HG03457 (cell line): ENCODE measurements at regions not wholly inside any gene's neighbourhood (a gene's known extent, or its start where the extent isn't known, plus 50 kb on each side); places are given as distances from the start of the nearest gene placed in this dataset.

Source experiments
- ATAC-seq: cut with Tn5 transposase; IDR thresholded peaks from one replicate; pipeline ENCODE4 v1.9.1; 2021; ENCODE audit warnings: moderate number of reproducible peaks; ENCODE audit not compliant: unreplicated experiment

DNA sequence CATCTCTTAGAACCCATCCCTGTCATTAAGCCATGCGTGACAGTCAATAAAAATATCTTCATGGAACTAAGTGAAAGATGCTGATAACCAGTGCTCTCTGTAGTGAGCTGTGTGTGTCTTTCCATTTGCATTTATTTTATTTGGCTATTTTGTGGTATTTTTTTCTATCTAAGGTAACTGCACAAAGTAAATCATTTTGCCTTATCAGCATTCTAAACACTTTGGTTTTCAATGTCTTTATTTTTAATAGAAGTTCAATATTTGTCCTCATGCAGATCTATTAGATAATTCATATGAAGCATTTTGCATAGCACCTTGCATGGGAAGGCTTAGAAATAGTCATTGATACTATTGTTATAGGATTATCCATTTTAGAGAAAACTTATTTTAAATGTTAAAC lies 163.6 kb upstream of the TANK start:
- no peak for ATAC-seq

DNA sequence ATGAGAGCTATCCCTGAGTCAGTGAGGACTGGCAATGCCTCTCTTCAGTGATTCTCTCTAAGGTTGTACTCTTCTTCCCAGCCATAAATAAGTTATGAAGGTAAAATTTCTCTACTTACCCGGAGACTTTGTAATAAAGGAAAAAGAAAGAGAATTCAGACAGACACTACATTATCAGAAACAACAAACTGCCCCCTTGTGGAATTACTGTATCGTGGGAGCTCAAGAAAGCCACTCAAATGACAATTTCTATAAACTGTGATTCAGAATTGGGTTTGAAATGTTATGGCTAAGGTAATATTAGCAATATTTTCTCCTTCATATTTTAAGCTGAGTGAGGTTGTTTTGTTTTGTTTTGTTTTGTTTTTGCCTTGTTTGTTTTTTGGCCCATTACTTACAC lies 155.8 kb upstream of the TANK start:
- no peak for ATAC-seq

DNA sequence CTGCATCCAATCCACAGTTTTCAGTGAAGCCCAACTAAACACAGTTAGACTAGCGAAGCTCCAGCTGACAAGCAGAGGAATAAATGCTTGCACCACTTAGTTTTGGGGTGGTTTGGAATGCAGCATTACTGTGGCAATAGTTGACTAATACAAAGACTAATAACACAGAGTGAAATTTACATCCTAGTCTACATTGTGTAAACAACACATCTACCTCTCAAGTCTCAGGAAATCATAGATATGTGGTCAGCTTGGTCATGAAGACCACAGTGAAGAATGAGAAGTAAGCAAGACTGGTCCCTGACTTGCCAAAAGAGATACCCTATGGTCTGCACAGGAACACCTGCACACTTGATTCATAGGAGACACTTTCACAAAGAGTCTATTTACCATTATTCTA lies 155.1 kb upstream of the TANK start:
- ATAC-seq, result no peak

DNA sequence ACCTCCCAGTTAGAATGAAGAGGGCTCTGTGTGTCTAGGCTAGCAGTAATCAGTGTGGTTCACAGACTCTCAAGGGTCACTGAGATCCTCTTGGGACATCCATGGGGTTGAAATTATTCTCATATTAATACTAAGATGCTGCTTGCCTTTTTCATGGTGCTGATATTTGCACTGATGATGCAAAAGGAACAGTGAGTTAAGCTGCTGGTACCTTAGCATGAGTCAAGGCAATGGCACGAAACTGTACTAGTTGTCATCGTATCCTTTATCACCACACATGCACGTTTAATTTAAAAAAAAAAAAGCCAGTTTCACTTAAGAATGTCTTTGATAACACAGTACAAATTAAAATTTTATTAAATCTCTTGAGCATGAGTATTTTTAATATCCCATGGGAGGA lies 151.9 kb upstream of the TANK start:
- ATAC-seq, result no peak

DNA sequence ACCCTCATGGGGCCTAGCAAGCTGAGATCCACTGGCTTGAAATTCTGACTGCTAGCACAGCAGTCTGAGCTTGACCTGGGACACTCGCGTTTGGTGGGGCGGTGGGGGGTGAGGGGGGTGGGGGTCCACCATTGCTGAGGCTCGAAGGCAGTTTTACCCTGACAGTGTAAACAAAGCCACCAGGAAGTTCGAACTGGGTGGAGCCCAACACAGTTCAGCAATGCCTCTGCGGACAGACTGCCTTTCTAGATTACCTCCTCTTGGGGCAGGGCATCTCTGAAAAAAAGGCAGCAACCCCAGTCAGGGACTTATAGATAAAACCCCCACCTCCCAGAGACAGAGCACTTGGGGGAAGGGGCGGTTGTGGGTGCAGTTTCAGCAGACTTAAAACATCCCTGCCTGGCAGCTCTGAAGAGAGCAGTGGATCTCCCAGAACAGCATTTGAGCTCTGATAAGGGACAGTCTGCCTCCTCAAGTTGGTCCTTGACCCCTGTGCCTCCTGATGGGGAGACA lies 149.7 kb upstream of the TANK start:
- ATAC-seq, result no peak

DNA sequence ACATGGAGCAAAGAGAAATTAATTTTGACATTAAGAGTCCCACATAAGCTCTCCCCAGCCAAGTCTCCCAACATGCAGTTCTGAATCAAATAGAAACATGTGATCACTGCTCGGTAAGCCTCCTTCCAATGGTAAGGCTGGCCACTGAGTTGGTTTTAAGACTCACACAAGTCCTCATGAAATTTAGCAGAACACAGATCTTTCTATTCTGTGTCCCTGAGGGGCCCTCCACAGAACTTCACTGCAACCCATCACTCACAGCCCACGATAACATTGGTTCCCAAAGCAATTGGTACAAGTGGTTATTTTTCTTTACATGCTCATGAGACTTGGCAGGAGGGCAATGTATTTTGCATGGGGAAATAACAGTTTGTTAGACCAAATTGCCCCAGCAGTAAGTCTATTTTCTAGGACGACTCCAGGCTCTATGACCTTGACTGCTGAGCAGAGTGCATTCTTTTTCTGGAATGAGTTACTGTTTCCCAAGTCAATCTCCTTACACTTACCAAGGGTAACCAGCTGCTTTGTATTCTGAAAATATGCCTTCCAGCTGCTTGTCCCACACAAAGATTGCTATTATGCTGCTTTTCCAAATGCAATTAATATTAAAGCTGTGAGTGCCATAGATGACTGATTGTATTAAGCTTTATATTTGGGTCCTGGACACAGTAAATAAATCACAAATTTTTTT lies 142.3 kb upstream of the TANK start:
- ATAC-seq, result no peak

DNA sequence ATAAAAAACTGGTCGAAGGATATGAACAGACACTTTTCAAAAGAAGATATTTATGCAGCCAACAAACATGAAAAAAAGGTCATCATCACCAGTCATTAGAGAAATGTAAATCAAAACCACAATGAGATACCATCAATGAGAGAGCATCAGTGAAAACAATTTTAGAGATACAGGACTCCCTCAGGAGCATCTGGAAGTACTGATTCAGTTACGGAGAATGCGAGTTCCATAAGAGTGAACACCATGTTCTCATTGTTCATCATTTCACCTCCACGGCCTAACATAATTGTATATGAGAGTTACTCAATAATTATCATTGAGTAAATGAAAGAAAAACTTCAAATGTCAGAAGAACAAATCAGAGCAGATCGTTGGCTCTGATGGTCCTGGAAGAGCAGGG lies 140.9 kb upstream of the TANK start:
- ATAC-seq, result no peak

DNA sequence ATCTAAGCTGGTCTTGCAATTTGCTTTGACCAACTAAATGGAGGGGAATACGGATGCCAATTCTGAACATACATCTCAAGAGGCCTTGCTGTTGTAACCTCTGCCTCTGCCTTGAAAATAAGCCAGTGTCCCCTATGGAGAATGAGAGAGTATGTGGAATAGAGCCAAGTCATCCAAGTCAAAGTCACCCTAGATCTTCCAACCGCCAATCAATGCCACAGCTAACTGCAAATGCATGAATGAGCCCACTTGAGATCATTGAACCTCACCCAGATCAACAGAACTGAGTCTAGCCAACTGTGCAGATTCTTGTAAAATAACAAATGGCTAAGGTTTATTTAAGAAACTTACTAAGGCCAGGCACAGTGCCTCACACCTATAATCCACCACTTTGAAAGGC lies 139.8 kb upstream of the TANK start:
- no peak for ATAC-seq

DNA sequence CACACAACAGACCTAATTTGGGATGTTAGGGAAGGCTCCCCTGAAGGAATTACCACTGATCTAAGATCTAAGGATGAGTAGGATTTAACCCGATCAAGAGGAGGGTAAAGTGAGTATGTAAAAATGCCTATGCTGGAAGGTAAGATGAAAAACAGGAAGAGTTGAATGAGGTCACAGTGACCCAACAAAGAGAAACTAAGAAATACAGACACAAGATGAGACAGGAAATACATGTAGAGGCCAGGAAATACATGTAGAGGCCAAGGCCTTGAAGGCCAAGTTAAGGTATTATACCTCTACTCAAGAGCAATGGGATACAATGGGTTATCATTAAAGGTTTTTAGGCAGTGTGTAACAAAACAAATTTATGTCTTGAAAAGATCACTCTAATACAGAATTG lies 131.6 kb upstream of the TANK start:
- no peak for ATAC-seq

DNA sequence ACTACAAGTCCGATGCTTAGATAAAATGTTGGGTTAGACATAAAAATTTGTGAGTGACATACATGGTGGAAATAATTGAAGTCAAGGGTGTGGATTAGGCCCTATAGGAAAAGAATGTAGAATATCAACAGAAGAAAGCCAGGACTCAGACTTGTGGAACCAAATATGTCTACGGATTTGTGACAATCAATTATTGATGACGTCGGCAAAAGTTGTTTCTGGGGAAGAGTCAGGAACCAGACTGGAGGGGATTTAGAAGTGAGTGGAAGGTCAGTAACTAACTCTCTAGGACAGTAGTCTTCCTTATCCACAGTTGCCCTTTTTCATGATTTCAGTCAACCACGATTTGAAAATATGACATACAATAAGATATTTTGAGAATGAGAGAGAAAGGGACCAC lies 130.9 kb upstream of the TANK start:
- ATAC-seq, result no peak

DNA sequence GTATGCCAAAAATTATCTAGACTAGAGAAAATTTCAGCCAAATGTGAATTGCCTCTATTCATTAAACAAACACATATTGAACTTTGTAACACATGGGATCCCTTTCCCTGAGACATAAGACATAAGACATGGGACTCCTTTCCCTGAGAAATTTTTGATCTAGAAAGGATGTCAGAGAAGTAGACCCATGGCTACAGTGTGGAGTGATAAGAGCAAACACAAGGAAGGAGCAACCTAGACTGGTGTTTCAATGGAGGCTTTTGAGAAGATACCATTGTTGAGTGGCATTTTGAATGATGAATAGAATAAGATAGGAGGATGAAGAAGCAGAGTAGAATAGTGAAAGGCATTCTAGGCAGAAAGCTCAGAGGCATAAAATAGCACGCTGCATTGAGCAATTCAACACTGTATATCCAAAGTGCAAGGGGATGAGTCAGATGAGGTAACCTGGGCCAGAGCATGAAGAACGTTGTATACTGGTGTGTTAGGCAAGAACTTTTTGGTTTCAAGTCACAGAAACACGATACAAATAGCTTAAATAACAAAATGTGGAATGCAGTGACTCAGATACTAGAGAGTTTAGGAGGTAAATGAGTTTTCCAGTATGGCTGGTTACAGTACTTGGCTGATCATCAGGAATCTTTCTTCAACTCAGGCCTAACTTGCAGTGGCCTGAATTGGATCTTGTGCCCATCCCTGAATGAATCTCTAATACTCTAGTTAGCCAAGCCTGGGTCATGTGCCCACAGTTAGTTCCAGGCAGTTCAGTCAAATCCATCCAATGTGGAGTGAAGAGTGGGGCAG lies 129.8 kb upstream of the TANK start:
- ATAC-seq, result no peak

DNA sequence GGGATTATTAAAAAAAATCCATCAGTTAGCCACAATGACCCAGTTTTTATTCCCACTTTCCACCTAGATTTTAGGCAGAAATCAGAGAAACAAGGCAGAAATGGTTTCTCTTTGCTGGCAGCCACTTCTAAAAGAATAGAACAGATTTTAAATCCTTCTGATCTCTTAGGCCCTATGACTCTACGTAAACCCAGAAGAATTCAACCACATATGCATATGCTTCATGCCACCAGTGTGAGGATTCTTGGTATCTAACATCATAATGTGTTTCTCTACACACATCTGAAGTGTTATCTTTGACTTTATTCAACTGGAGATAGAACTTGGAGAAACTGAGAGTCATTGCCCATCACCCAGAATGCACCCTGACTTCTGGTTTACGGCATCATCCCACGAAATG lies 128.7 kb upstream of the TANK start:
- no peak for ATAC-seq

DNA sequence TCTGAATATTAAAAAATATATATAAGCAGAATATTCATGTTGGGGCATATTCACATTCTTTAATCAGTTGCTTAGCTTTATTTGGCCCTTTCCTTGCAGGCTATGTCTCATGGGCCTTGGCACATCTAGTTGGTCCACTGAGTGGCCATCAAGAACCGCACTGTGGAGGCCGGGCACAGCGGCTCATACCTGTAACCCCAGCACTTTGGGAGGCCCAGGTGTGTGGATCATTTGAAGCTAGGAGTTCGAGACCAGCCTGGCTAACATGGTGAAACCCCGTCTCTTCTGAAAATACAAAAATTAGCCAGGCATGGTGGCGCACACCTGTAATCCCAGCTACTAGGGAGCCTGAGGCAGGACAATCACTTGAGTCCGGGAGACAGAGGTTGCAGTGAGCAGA lies 127.6 kb upstream of the TANK start:
- ATAC-seq, result no peak

DNA sequence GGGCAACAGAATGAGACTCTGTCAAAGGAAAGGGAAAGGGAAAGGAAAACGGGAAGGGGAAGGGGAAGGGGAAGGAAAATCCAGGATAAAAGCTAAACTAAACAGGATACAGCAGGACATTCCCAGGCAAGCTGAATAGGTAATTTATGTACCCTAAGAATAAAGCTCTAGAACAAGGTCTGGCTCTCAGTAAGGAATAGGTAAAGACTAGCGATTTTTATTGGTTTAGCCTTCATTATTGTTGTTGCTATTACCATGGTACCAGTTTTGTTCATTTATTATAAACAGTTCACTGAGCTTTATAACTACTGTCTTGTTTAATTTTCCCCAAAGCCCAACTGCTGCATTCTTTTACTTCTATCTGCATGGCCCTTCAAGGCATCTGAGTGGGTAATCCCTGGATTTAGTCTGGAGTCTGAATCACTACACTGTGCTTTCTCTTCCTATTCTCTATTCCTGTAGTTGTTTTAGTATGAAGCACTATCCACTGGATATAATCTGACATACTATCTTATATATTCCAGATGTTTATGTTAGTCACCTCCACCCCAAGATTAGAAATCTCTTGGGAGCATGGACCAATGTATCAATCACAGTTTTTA lies 127.1 kb upstream of the TANK start:
- no peak for ATAC-seq

DNA sequence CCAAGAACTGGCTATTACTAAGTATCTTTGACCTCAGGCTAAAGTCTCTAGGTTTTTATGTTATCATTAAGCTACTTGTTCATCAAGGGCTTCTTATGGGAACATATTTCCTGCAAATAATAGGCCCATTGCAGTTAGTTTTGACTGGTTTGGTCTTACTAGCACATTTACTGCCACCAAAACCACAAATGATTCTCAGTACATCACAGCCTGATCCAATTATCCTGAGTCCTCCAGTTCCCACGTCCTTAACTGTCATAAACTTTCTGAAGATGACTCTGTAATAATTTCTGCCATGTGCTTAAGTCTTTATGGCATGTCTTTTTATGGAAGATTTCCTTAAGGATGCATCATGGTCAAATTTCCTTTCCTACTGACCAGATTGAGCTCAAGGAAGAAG lies 123.3 kb upstream of the TANK start:
- no peak for ATAC-seq

DNA sequence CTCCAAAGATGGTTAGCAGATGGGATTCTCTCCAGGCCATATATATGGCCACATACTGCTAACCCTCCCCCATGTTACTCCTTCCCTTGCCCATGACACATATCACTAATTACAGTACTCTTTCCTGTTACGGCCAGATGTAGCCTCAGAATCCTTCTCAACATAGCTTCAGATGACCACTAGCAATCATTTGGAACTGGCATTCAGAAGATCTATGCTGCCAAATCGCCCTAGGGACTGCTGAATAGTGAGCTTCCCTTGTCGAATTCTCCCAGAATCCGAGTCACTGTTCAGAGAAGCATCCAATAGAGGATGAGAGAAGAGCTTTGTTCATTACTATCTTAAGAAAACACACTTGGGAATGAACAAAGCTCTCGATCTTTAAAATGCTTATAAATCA lies 121.2 kb upstream of the TANK start:
- ATAC-seq, result no peak

DNA sequence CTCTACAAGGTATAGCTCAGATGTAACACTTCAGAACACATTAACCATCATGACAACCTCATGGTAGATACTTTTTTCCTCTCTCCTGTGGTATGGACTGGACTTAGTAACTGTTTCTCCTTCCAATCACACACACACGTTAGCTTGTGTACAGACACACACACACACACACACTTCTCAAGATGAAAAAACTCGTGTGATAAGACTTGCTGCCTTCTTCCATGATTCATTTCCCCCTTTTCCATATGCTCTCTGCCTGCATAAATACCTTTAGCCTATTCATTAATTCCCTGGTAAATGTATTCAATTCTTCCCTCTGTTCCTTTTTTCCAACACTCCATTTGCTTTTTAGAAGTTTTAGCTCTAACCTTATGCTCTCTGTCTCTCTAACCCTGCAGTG lies 118.9 kb upstream of the TANK start:
- ATAC-seq, result no peak

DNA sequence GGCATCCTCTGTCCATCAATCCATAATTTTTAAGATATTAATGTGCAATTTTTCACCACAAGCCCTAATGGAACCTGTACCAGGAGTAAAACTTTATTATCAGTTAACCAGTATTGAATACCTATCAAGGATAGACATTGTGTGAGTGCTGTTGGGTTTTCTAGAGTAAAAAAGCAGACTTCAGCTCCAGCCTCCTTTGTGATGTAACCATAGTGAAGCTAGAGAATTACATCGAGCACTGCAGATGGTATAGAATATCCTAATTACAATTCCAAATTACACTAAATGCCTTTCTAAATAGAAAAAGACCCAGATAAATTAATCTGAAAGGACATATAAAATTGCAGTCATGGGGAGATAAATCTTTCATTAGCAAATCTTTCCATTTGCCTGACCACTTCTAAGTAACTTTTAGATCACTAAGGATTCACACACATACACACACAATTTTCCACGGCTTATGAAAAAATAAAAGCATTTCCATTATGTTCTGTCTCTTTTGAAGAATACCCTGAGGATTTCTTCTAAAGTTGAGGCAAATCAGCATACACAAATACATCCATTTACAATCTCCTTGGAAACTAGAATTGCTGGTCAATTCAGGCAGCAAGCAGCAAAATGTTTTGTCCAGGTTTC lies 117.1 kb upstream of the TANK start:
- ATAC-seq, result no peak

DNA sequence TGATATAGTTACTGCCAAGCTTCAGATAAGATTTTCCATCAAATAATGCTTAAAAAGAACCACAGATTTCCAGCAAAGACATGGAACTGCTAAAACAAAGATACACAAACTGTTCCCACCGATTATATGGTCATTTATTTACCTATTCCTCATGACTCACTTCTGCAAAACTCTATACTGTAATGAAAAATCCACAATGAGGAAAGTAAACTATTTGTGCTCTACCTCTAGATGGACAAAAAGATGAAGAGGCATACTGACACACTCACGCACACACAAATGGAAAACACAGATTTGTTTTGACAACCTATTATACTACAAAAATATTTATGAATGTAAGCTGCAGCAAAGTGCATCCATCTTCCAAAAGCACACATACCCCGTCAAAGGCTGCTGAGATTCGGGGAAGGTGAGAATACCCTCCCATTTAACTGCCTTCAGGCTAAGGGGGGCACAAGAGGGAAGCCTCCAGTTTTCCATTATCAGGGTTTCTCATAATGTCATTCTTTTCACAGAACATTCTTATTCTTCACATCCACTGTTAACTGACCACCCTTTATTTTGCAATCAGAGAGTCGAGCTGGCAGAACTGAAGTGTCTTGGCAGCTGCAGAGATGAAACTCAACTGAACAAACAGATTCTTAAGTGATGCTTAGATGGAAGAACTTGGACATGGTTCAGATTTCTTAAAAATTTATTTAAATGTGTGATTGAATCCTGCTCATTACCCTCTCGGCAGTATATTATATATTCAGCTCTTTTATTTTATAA lies 115.9 kb upstream of the TANK start:
- ATAC-seq, result no peak

DNA sequence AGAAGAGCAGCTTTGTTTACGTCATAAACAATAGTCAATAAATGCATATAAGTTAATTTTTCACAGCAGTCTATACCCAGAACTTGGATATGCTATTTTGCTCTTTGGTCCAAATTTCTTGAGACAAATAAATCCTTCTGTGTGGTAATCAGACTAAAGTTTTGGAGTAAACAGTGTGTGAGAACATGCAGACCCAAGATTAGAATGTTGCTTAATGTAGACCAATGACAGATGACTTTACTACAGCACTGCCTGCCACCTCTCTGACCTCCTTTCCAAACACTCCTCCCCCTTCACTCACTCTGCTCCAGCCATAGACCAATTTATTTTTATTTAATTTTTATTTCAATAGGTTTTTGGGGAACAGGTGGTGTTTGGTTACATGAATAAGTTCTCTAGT lies 115.3 kb upstream of the TANK start:
- no peak for ATAC-seq

DNA sequence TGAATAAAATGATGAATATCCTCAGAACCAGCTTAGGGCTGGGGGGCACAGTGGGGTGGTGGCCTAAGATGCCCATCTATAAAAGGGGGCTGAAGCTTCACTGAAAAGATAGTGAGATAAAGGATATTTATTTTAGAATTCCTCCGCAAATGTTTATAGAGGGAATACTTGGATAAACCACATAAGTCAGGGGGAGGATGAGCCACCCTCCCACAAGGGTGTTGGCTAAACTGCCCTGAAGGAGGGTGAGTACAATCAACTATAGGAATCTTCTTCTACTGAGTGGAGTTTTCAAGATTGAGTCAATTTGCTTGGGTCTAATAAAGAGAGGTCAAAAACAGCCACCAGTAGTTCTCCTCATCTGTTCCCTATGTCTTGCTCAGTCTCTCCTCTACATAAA lies 114.5 kb upstream of the TANK start:
- ATAC-seq, result no peak
